GM18907 (cell line): ENCODE measurements at regions not wholly inside any gene's neighbourhood (a gene's known extent, or its start where the extent isn't known, plus 50 kb on each side); places are given as distances from the start of the nearest gene placed in this dataset.

ENCODE experiments used
- ATAC-seq: cut with Tn5 transposase; IDR thresholded peaks from one replicate; pipeline ENCODE4 v1.9.1; 2021; ENCODE audit warnings: mild to moderate bottlenecking, moderate library complexity; ENCODE audit not compliant: unreplicated experiment

GRCh38 chr20:23180451-23180921, 94.4 kb upstream of the CD93 start:
- ATAC-seq, result no peak

DNA sequence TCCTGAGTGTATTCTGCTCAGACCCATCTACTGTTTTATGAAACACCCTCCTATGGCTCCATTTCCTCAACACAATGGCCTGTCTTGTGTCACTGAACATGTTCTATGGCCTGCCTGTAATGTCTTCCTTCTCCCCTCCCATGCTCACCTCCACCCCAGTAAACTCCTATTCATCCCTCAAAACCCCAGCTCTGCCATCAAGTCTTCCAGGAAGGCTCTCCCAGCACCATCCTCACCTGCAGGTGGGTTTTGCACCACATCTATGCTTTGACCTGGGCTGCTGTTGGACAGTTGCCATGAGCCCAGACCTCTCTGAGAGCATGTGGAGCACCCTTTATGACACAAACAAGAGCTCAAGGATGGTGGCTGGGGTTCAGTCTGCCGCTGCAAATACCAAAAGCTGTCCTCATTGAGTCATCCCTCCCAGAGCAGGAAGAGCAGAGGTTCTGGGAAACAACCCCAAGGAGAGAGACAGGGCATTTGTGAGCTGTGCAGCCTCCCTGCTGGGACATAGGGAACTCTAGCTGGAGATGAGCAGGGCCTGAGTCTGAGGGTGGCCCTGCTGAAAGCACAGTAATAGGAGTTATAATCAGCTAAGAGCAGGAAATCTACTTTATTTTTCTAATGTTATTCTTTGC, 93.8 kb upstream of the CD93 start:
- ATAC-seq, result no peak

- no peak for ATAC-seq
Measured at GRCh38 chr20:23178806-23179205, 92.7 kb upstream of the CD93 start.

GRCh38 chr20:23174821-23175220, 88.7 kb upstream of the CD93 start:
- no peak for ATAC-seq

- no peak for ATAC-seq
Measured at GRCh38 chr20:23167431-23167830, 81.3 kb upstream of the CD93 start.

DNA sequence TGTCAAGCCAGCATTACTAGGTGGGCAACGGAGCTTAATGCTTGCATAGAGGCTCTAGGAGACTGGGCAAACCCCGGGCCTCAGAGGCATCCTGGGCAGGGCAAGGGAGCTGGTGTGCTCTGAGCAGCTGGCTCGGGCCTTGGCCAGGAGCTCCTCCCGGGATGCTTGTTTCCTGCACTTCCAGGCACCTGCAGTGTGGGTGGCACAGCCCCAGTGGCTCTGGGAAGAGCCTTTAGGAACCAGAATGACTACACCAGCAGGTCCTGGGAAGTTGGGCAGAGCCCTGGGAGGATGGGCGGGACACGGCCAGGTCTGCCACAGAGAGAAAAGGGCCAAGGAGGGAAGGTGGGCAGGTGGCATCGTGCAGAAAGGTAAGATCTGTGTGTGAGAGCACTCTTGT, 80.4 kb upstream of the CD93 start:
- no peak for ATAC-seq

DNA sequence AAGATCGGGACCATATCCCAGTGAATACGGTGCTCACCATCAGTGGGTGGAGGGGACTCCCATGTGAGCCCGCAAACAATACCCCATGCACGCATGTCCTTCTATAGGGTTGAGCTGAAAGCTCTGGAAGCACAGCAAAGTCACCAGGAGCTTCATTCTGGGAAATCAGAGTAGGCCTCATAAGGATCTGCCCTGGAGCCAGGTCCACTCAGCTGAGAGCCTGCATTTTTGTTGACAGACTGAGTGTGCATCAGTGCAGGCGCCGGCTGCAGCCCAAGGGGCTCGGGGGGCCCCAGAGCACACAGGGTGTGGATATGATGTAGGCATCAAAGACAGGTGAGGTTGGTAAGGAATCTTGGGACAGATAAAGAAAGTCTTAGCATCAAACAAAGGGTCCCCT, 79.8 kb upstream of the CD93 start:
- ATAC-seq, result no peak

DNA sequence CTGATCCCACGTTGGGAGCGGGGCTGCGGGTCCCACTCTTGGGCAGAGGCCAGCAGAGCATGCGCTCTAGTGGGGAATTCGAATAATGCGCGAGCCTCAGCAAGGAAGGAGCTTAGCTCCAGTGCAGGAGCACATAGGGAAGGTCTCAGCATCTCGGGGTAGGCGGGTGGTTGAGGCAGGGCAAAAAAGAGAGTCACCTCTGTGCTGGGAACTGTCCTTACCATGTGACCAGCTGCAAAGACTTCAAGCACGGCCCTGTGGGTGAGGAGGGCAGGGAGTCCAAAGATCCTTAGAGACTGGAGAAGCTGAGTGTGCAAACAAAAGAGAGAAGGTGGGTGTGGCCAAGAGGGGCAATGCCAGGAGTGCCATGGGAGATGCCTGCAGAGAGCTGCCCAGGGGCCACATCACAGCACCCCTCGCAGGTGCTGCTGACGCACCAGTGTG, 79.2 kb upstream of the CD93 start:
- ATAC-seq, result no peak

DNA sequence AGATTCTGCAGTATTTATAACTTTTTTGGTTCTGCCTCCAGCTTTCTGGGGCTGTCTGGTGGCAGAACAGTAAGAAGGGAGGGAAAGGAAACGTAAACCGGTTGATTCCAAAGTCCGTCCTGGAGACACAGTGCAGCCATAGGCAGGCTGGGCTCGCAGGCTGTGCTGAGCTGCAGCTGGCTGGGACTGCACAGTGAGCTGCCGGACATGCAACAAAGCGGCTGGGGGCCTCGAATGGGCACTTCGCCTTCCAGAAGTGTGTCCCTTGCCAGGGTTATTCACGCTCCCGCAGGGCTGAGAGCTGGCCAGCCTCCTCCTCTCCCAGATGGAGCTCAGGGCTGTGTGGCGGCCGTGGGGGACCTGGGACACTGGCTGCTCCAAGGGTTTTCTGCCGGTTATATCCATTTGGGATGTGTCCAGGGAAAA, 78.1 kb upstream of the CD93 start:
- no peak for ATAC-seq

DNA sequence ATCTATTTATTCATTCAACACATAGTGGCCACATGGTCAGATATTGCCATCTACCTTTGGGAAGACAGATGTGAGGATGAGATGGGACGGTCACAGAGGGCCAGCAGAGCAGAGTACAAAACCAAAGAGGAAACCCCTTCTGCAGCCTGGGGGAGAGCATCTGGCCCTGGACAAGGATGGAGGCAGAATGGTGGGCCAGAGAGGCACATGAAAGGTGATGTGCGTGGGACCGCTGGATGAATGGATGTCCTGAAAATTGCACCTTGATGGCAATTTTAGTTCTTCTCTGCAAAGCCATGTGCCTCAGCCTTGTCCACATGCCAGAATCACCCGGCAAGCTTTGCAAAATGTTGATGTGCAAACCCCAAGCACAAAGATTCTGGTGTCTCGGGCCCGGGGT, 77.4 kb upstream of the CD93 start:
- ATAC-seq, result no peak

GRCh38 chr20:23162887-23163286, 76.8 kb upstream of the CD93 start:
- ATAC-seq, result no peak

- no peak for ATAC-seq
Measured at GRCh38 chr20:23161968-23162696, 76.0 kb upstream of the CD93 start.

DNA sequence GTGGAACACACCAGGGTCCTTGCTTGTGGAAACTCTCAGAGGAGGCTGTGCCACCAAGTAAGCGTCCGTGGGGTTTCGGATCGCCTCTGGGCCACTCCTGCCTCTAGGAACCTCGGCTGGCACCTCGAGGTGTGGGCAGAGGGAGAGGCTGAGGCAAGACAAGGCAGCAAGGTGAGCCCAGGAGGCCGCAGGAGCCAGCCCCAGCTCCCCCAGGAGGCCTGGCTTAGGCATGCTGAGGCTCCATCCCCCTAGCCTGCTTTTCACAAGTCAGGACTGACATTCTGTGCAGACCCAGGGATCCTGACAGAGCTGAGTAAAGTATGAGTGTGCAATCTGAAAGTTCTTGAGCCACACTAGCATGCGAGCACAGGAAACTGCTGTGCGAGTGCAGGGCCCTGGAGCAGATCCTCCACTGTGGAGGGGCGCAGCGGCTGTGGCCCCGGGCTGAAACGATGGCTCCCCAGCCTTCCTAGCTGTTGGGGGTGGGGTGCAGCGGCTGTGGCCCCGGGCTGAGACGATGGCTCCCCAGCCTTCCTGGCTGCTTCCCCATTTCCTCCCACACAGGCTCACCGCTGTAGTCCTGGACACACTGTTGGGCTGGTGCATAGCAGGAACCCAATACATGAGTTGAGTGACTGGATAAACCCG, 75.2 kb upstream of the CD93 start:
- ATAC-seq, result no peak

DNA sequence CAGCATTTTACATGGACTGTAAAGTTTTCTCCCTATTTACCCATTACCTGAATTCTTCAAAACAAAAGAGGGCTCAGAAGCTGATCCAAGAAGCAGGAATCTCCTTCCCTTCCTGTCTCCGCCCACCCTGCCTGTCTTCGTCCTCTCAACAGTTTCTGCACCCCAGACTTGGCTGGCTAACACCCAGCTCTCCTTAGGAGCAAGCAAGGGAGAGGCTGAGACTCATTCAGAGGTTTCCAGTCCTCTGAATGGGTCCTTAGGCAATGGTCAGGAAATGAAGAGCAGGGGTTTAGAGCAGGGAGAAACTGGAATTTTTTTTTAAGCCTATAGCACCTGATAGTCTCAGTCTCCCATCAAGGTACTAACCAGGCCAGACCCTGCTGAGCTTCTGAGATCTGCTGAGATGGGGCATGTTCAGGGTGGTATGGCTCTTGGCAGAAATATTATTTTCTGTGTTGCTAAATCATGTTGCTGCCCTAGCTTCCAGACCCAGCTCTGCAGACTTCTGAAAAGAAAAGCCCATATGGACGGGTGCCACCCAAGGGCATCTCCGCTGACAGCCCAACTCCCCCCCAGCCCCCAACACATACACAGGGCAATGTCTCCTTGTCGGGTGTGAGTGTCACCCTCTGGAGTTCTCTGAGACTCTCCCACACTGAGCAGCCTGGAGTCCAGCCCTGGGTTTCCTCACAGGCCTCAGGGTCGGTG, 74.6 kb upstream of the CD93 start:
- ATAC-seq, result no peak

DNA sequence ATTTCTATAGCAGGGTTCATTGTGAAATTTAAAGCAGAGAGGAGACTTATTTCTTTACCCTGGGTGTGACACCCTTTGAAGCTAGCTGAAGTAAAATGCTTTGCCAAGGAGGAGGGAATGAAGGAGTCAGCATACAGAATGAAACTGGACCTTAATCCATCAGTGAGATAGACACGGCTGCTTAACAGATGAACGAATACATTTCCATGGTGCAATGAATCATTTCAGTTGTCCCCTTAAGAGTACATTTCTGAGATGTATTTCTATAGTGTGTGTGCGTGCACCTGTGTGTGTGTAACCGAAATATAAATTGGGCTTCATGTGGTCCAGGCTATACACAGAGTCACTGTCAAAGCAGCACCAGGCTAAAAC, 73.8 kb upstream of the CD93 start:
- ATAC-seq, result no peak

- ATAC-seq, result no peak
Measured at GRCh38 chr20:23159256-23159946, 73.3 kb upstream of the CD93 start.

- no peak for ATAC-seq
Measured at GRCh38 chr20:23157734-23158133, 71.6 kb upstream of the CD93 start.

GRCh38 chr20:23156842-23157423, 70.8 kb upstream of the CD93 start:
- ATAC-seq, result no peak

- ATAC-seq, result no peak
Measured at GRCh38 chr20:23156170-23156841, 70.2 kb upstream of the CD93 start.

GRCh38 chr20:23155141-23155590, 69.0 kb upstream of the CD93 start:
- no peak for ATAC-seq
